C4-2B (cell line): ENCODE measurements at regions not wholly inside any gene's neighbourhood (a gene's known extent, or its start where the extent isn't known, plus 50 kb on each side); places are given as distances from the start of the nearest gene placed in this dataset.

Source experiments
- CTCF ChIP-seq: fragments of 450-650 bp; conservative IDR thresholded peaks from 2 replicates; pipeline ENCODE4 v1.5.1; 2017; ENCODE audit warnings: mild to moderate bottlenecking
- ZFX ChIP-seq: fragments of 450-650 bp; IDR thresholded peaks from 2 replicates; pipeline ENCODE4 v1.6.1; 2017

- no peak for TF ChIP-seq CTCF
- TF ChIP-seq ZFX: no peak
These were observed 196.5 kb upstream of the AGR3 start for GRCh38 chr7:17078298-17078697.
